Choroid plexus epithelial cell (primary cell): ENCODE measurements at regions not wholly inside any gene's neighbourhood (a gene's known extent, or its start where the extent isn't known, plus 50 kb on each side); places are given as distances from the start of the nearest gene placed in this dataset.

Experiments used
- DNase-seq: peaks from one replicate; pipeline ENCODE4 v3.0.0-alpha.2; 2010; ENCODE audit warnings: low read depth
- H3K4me3 ChIP-seq: 2 replicates; pipeline ENCODE4 v1.5.1; 2011; ENCODE audit warnings: low read depth, mild to moderate bottlenecking, control low read depth, low read length, moderate library complexity
- TF ChIP-seq, protein P1 (sequence below): conservative IDR thresholded peaks from 2 replicates; pipeline ENCODE4 v1.5.1; 2011; ENCODE audit warnings: low read depth, mild to moderate bottlenecking, control low read depth, inconsistent platforms, low read length, moderate library complexity

DNA sequence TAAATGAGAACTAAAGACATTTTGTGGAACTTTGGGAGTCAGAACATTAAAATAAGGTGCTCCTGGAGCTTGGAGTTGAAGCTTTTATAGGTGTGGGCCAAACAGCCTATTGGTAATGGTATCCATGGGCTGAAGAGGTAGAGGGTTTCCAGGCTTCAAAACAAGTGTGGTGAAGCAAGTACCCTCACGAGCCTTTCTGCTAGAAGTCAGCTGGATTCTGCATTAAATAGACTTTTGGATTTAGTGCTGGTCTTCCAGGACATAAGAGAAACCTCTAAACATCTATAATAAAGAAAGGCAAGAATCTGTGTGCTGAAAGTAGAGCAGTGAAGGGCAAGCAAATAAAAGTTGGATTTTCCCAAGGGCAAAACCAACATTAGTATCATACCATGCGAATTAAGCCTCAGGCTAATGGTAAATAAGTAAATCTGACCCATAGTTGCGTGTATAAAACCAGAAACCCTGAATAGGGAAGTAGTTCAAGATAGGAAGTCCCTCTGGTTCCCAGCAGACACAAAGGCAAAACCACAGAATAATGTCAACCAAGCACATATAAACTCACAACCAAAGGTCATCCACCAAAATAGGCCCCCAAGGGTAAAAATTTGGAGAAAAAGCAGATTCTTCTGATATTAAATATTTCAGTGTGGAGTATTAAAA lies 306.3 kb downstream of the TLE4 start:
- H3K4me3 ChIP-seq = no peak overlapping the region
- no peak for DNase-seq
- TF ChIP-seq, protein P1, sequence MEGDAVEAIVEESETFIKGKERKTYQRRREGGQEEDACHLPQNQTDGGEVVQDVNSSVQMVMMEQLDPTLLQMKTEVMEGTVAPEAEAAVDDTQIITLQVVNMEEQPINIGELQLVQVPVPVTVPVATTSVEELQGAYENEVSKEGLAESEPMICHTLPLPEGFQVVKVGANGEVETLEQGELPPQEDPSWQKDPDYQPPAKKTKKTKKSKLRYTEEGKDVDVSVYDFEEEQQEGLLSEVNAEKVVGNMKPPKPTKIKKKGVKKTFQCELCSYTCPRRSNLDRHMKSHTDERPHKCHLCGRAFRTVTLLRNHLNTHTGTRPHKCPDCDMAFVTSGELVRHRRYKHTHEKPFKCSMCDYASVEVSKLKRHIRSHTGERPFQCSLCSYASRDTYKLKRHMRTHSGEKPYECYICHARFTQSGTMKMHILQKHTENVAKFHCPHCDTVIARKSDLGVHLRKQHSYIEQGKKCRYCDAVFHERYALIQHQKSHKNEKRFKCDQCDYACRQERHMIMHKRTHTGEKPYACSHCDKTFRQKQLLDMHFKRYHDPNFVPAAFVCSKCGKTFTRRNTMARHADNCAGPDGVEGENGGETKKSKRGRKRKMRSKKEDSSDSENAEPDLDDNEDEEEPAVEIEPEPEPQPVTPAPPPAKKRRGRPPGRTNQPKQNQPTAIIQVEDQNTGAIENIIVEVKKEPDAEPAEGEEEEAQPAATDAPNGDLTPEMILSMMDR = no peak

DNA sequence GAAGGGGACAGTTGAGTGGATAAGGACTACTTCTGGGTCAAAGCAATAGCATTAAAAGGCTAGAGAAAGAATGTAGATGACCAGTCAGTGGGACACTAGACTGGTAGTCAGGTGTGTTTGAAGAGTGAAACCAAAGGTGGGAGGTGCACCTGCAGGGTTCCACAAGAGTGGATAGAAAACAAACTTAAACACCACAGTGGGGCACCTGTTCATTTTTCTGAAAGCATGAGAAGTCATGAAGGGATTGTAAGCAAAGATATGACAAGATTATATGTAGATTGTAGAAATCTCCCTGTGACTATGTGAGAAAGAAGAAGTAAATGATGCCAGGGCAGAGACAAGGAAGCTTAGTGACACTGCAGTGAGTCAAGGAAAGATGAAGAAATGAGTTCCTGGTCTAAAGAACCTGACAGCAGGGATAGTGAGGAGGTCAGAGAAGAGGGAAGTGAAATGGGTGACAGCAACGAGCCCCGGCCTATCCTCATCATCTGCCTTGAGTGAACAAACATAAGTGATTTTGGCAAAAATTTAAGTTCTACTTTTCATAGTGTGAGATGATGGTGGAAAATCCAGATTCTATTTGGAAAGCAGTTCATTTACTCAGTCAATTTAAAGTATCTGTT lies 296.9 kb downstream of the TLE4 start:
- TF ChIP-seq, protein P1 = no peak
- no peak overlapping the region for H3K4me3 ChIP-seq
- no peak for DNase-seq

DNA sequence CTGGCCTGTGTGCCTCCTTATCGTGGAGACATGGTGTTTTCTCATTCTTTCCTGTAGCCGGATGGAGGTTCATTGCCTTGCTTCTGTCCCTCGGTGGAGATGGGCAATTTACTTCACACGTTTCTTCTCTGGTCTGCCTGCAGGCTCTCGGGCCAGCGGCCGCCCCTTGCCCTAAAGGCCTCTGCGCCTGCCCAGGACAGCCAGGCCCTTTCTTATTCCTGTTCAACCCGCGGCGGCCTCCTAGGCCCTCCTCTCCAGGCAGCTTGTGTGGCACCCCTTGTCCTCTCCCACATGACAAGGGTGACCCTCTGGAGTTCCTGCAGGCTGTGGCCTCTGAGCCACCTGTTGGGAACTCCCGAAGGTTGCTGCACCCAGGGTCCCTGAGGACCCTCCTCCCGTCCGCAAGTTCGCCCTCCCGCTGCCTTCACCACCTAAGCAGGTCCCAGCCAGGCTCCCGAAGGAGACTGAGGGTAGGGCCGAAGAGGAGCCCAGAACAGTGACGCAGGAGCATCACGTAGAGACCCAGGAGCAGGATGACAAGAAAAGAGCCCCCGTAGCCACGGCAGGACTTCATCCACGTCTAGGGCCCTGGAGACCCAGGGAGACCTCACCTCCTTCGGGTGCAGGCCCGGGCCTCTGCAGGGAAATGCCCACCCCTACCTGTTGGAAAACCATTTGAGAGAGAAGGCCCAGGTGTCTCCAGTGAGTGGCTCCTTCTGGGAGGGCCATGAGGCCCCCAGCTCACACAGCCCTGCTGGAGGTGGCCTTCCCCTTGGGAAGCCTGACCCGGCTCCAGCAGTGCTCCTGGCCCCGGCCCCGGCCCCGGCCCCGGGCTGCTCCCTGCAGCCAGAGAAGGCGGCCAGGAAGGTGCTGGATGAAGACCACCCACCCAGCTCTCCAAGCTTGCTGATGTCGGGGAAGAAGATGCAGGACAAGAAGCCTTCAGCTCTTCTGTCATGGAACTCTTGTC lies 291.4 kb downstream of the TLE4 start:
- TF ChIP-seq, protein P1 = no peak
- no peak for DNase-seq

DNA sequence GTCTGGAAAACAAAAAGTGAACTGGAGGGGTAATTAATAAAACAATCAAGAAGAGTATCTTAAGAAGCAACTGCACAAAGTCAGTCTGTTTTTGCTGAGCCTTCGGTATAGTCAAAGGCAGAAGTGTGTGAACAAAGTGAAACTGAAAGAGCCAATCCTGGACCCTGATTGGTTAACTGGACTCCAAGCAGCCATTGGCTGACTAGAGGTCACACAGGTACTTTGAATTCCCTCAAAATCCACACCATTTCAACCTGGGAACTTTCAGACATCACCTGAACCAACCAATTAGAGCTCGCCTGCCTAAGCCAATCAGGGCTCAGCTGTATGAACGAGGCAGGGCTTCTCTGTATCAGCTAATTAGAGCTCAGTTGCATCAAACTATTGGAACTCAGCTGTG lies 286.7 kb downstream of the TLE4 start:
- TF ChIP-seq, protein P1 = no peak
- no peak overlapping the region for H3K4me3 ChIP-seq
- peak; percentile 28 for DNase-seq

More for the DNA sequence above, 291.4 kb downstream of the TLE4 start:
- H3K4me3 ChIP-seq = no peak overlapping the region

DNA sequence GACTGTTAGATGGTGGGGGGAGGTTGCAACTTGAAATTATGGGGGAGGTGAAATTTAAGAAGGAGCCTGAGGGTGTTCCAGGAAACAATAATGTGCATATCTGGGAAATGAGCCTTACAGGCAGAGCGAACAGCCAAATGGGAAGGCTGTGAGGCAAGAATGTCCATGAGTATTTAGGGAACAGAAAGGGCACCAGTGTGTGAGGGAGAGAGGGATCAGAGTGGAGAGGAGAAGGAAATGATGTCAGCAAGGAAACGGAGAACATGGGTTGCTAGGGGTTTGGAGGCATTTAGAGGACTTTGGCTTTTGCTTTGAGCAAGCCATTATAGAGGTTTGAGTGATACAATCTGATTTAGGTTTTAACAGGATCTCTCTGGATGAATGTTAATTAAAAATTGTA lies 285.4 kb downstream of the TLE4 start:
- H3K4me3 ChIP-seq = no peak overlapping the region
- TF ChIP-seq, protein P1 = no peak
- DNase-seq = no peak

DNA sequence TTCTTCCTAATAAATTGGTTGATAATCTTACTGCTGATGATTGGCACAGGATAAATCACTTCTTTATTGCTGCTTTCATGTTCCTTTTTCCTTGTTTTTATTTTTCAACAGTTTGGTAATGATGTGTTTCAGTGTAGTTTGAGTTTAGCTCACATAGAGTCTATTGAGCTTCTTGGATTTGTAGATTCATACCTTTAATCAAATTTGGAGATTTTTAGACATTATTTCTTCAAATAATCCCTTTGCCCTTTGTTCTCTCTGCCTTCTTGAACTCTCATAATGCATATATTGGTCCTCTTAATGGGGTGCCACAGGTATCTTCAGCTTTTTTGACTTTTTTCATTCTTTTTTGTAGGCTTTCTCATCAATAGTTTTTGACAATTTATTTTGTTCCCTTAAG lies 275.3 kb downstream of the TLE4 start:
- TF ChIP-seq, protein P1 = no peak
- DNase-seq = no peak
- H3K4me3 ChIP-seq = no peak overlapping the region
